H9 (cell line): ENCODE measurements at regions not wholly inside any gene's neighbourhood (a gene's known extent, or its start where the extent isn't known, plus 50 kb on each side); places are given as distances from the start of the nearest gene placed in this dataset.

Experiments used
- DNase-seq: peaks from one replicate; pipeline ENCODE4 v3.0.0-alpha.2; 2017
- H2AFZ ChIP-seq: one replicate; pipeline ENCODE4 v1.6.1; 2013; ENCODE audit warnings: mild to moderate bottlenecking, low read length, control low read depth, moderate library complexity
- H2AK5ac ChIP-seq: 2 replicates; pipeline ENCODE4 v1.6.1; 2013; ENCODE audit warnings: low read length, control low read depth, mixed read lengths; ENCODE audit not compliant: insufficient read length
- H2BK120ac ChIP-seq: one replicate; pipeline ENCODE4 v1.6.1; 2013; ENCODE audit warnings: low read depth, mild to moderate bottlenecking, low read length, control low read depth, inconsistent platforms; ENCODE audit not compliant: poor library complexity, severe bottlenecking
- H2BK12ac ChIP-seq: 2 replicates; pipeline ENCODE4 v1.6.1; 2013; ENCODE audit warnings: low read length, control low read depth, mixed read lengths, low read depth; ENCODE audit not compliant: insufficient read length
- H2BK15ac ChIP-seq: 2 replicates; pipeline ENCODE4 v1.6.1; 2013; ENCODE audit warnings: low read depth, low read length, control low read depth
- H2BK20ac ChIP-seq: one replicate; pipeline ENCODE4 v1.6.1; 2013; ENCODE audit warnings: low read depth, mild to moderate bottlenecking, low read length, control low read depth, inconsistent platforms; ENCODE audit not compliant: poor library complexity, severe bottlenecking
- H2BK5ac ChIP-seq: 2 replicates; pipeline ENCODE4 v1.6.1; 2013; ENCODE audit warnings: low read length, control low read depth, mixed read lengths; ENCODE audit not compliant: insufficient read length
- H3K14ac ChIP-seq: 2 replicates; pipeline ENCODE4 v1.6.1; 2013; ENCODE audit warnings: low read length, control low read depth; ENCODE audit not compliant: insufficient read depth
- H3K18ac ChIP-seq: 2 replicates; pipeline ENCODE4 v1.6.1; 2013; ENCODE audit warnings: low read depth, mild to moderate bottlenecking, mixed read lengths, low read length, control low read depth; ENCODE audit not compliant: insufficient read length
- H3K23ac ChIP-seq: 2 replicates; pipeline ENCODE4 v1.6.1; 2013; ENCODE audit warnings: low read length, control low read depth, mixed read lengths, low read depth; ENCODE audit not compliant: insufficient read length
- H3K23me2 ChIP-seq: 2 replicates; pipeline ENCODE4 v1.6.1; 2013; ENCODE audit warnings: low read depth, mild to moderate bottlenecking, mixed read lengths, low read length, control low read depth; ENCODE audit not compliant: insufficient read length, poor library complexity, severe bottlenecking
- H3K27ac ChIP-seq: 2 replicates; pipeline ENCODE4 v1.5.1; 2013; ENCODE audit warnings: low read length, control low read depth, mixed read lengths, low read depth; ENCODE audit not compliant: insufficient read length
- H3K27me3 ChIP-seq: 2 replicates; pipeline ENCODE4 v1.6.1; 2013; ENCODE audit warnings: low read length, control low read depth, inconsistent platforms; ENCODE audit not compliant: insufficient read depth
- H3K4ac ChIP-seq: 2 replicates; pipeline ENCODE4 v1.6.1; 2013; ENCODE audit warnings: low read depth, mild to moderate bottlenecking, control low read depth, inconsistent platforms, low read length, moderate library complexity
- H3K4me1 ChIP-seq: 2 replicates; pipeline ENCODE4 v1.6.1; 2013; ENCODE audit warnings: low read length, control low read depth, inconsistent platforms; ENCODE audit not compliant: insufficient read depth
- H3K4me2 ChIP-seq: 2 replicates; pipeline ENCODE4 v1.6.1; 2013; ENCODE audit warnings: low read length, control low read depth, mixed read lengths; ENCODE audit not compliant: insufficient read length, insufficient read depth
- H3K56ac ChIP-seq: 2 replicates; pipeline ENCODE4 v1.6.1; 2013; ENCODE audit warnings: low read depth, mild to moderate bottlenecking, mixed read lengths, low read length, control low read depth; ENCODE audit not compliant: insufficient read length
- H3K79me1 ChIP-seq: 2 replicates; pipeline ENCODE4 v1.6.1; 2013; ENCODE audit warnings: low read depth, mild to moderate bottlenecking, moderate library complexity, low read length, control low read depth, inconsistent platforms; ENCODE audit not compliant: insufficient read depth, poor library complexity, severe bottlenecking
- H3K79me2 ChIP-seq: 2 replicates; pipeline ENCODE4 v1.6.1; 2013; ENCODE audit warnings: low read length, control low read depth, inconsistent platforms; ENCODE audit not compliant: insufficient read depth
- H3K9ac ChIP-seq: 2 replicates; pipeline ENCODE4 v1.6.1; 2013; ENCODE audit warnings: low read length, control low read depth, mixed read lengths; ENCODE audit not compliant: insufficient read length; ENCODE audit errors: extremely low read depth
- H3K9me3 ChIP-seq: one replicate; pipeline ENCODE4 v1.6.1; 2013; ENCODE audit warnings: low read depth, low read length, inconsistent platforms; ENCODE audit not compliant: control insufficient read depth
- H3T11ph ChIP-seq: one replicate; pipeline ENCODE4 v1.6.1; 2013; ENCODE audit warnings: mild to moderate bottlenecking, low read length, control low read depth, inconsistent platforms
- H4K20me1 ChIP-seq: one replicate; pipeline ENCODE4 v1.6.1; 2013; ENCODE audit not compliant: control insufficient read depth, insufficient read length, insufficient read depth
- H4K5ac ChIP-seq: 2 replicates; pipeline ENCODE4 v1.6.1; 2013; ENCODE audit warnings: low read depth, mild to moderate bottlenecking, mixed read lengths, low read length, control low read depth; ENCODE audit not compliant: insufficient read length
- H4K8ac ChIP-seq: replicated peaks from 2 replicates; pipeline ENCODE4 v1.6.1; 2013; ENCODE audit warnings: low read length, control low read depth, mixed read lengths, low read depth; ENCODE audit not compliant: insufficient read length
- H4K91ac ChIP-seq: 2 replicates; pipeline ENCODE4 v1.6.1; 2013; ENCODE audit warnings: low read depth, mild to moderate bottlenecking, moderate library complexity, mixed read lengths, low read length, control low read depth; ENCODE audit not compliant: insufficient read length
- H3K27ac Mint-ChIP-seq, 3 experiments: 2 replicates in 2 of 3; 3 replicates in 1 of 3; pipeline ENCODE4 v1.8.0; 2020 to 2021; ENCODE audit warnings: mixed read lengths in 3 of 3, mild to moderate bottlenecking in 1 of 3, moderate library complexity in 1 of 3
- H3K27me3 Mint-ChIP-seq: 2 replicates; pipeline ENCODE4 v1.8.0; 2021; ENCODE audit warnings: low read depth, mild to moderate bottlenecking, moderate library complexity, mixed read lengths
- H3K36me3 Mint-ChIP-seq, 3 experiments: 2 replicates in 2 of 3; 3 replicates in 1 of 3; pipeline ENCODE4 v1.8.0; 2020 to 2021; ENCODE audit warnings: low read depth in 3 of 3, mixed read lengths in 3 of 3; ENCODE audit not compliant: insufficient read depth in 1 of 3
- H3K4me1 Mint-ChIP-seq, 2 experiments: 2 replicates each; pipeline ENCODE4 v1.8.0; 2020; ENCODE audit warnings: mixed read lengths in 2 of 2
- H3K4me3 Mint-ChIP-seq, 2 experiments: 2 replicates in 1 of 2; 3 replicates in 1 of 2; pipeline ENCODE4 v1.8.0; 2020 to 2021; ENCODE audit warnings: mild to moderate bottlenecking in 2 of 2, mixed read lengths in 2 of 2, moderate library complexity in 1 of 2
- H3K9me3 Mint-ChIP-seq, 2 experiments: 2 replicates in 1 of 2; 3 replicates in 1 of 2; pipeline ENCODE4 v1.8.0; 2020; ENCODE audit warnings: mild to moderate bottlenecking in 2 of 2, mixed read lengths in 2 of 2, moderate library complexity in 1 of 2
- WGBS: extraction: QIAGEN DNeasy Blood & Tissue Kit; methylation state at CpG from one replicate; pipeline ENCODE4 v1.1.7; 2013; ENCODE audit warnings: missing lambda C conversion rate, low lambda C conversion rate, mixed read lengths; ENCODE audit not compliant: insufficient read length; ENCODE audit errors: extremely low coverage; 5-methylcytosine and 5-hydroxymethylcytosine counted together
- TF ChIP-seq, protein P1 (sequence below): fragments of 200-600 bp; sonication (generic); conservative IDR thresholded peaks from 3 replicates; pipeline ENCODE4 v1.8.0; 2021; ENCODE audit warnings: antibody characterized with exemption, mild to moderate bottlenecking

- H3K18ac ChIP-seq = no peak overlapping the region
- Mint-ChIP-seq H3K4me3 (no peak overlapping the region), H3K27ac (no peak overlapping the region), H3K4me1 (peaks cover 9 to 14% of the 10 kb centered on the region in 2 experiments), H3K27me3 (no peaks in the 10 kb centered on the region), H3K9me3 (no peaks in the 10 kb centered on the region), H3K36me3 (no peaks in the 10 kb centered on the region)
- no peak overlapping the region for H2BK120ac ChIP-seq
- H3K23me2 ChIP-seq = no peaks in the 10 kb centered on the region
- H3K27me3 ChIP-seq = no peaks in the 10 kb centered on the region
- no peak overlapping the region for H3K27ac ChIP-seq
- no peak for DNase-seq
- no peak overlapping the region for H2BK15ac ChIP-seq
- H4K5ac ChIP-seq = no peak overlapping the region
- no peak overlapping the region for H4K91ac ChIP-seq
- no peaks in the 10 kb centered on the region for H3K4me1 ChIP-seq
- TF ChIP-seq, protein P1, sequence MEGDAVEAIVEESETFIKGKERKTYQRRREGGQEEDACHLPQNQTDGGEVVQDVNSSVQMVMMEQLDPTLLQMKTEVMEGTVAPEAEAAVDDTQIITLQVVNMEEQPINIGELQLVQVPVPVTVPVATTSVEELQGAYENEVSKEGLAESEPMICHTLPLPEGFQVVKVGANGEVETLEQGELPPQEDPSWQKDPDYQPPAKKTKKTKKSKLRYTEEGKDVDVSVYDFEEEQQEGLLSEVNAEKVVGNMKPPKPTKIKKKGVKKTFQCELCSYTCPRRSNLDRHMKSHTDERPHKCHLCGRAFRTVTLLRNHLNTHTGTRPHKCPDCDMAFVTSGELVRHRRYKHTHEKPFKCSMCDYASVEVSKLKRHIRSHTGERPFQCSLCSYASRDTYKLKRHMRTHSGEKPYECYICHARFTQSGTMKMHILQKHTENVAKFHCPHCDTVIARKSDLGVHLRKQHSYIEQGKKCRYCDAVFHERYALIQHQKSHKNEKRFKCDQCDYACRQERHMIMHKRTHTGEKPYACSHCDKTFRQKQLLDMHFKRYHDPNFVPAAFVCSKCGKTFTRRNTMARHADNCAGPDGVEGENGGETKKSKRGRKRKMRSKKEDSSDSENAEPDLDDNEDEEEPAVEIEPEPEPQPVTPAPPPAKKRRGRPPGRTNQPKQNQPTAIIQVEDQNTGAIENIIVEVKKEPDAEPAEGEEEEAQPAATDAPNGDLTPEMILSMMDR = no peak
- H3K9me3 ChIP-seq = no peaks in the 10 kb centered on the region
- H3K4ac ChIP-seq = no peak overlapping the region
- no peak overlapping the region for H3T11ph ChIP-seq
- no peaks in the 10 kb centered on the region for H4K20me1 ChIP-seq
- no peak overlapping the region for H2BK5ac ChIP-seq
- H2BK12ac ChIP-seq = no peak overlapping the region
- no peaks in the 10 kb centered on the region for H3K79me2 ChIP-seq
- no peak overlapping the region for H2AFZ ChIP-seq
- H3K56ac ChIP-seq = no peak overlapping the region
- no peak overlapping the region for H3K23ac ChIP-seq
- no peak overlapping the region for H3K4me2 ChIP-seq
- no peaks in the 10 kb centered on the region for H3K79me1 ChIP-seq
- H2BK20ac ChIP-seq = no peak overlapping the region
- no peak overlapping the region for H3K14ac ChIP-seq
- no peak overlapping the region for H3K9ac ChIP-seq
- no peak overlapping the region for H2AK5ac ChIP-seq
- no CpG with 5 or more reads among the region's 8 CpGs for WGBS
- H4K8ac ChIP-seq = no peak overlapping the region
These were observed 612.1 kb upstream of the PITX2 start for GRCh38 chr4:111234939-111235338.
